ENCODE measurements at regions not wholly inside any gene's neighbourhood (a gene's known extent, or its start where the extent isn't known, plus 50 kb on each side); places are given as distances from the start of the nearest gene placed in this dataset.

DNA sequence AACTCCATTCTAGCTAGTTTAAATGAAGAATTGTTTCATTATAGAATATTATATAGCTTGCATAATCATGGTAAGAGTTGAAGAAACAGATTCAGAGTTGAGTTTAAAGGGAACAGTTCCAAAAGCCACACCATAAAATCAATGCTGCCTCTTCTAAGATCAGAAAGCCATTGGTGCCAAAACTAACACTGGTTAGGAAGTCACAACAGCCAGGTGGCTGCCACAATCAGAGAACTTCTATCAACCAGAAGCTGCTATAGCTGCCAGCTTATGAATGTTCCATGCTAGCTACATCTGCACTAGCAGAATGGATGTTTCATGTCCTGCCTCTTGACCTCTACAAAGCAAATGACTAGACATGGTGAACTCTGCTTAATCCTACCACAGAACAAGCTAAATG is 583.1 kb upstream of the LRRN3 start:
- TF ChIP-seq CTCF (IDR thresholded peaks at IDR 0.05) (no peak), POLR2A (IDR thresholded peaks at IDR 0.05) (no peak)

All from right lobe of liver (tissue), 4 donors.